Ureter (tissue), 1 donor: ENCODE measurements at regions not wholly inside any gene's neighbourhood (a gene's known extent, or its start where the extent isn't known, plus 50 kb on each side); places are given as distances from the start of the nearest gene placed in this dataset.

Source experiments
- DNase-seq: peaks from one replicate; pipeline ENCODE4 v3.0.0-alpha.2; 2020; ENCODE audit warnings: low spot score
- donor health status: DM: yes; HTN: yes; CAD: no.

DNA sequence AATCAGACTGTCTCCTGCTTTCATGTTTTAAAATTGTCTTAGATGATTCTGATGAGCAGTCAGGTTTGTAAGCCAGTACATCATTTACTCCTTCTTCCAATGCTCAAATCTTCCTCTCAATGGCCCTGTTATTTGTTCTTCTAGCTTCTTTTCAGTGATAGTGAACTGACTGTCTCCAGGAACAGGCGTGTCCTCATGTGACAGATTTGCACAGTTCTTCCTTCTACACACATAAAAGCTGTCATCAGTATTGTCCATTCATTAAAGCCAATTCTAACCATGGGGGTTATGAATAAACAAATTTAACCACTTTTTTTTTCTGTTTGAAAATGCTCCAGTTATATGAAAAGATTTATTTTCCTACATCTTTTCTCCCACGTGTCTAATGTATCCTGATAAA lies 308.7 kb upstream of the SORCS1 start:
- no peak for DNase-seq

- DNase-seq, result no peak
Measured at GRCh38 chr10:107471911-107472310, 307.4 kb upstream of the SORCS1 start.

DNA sequence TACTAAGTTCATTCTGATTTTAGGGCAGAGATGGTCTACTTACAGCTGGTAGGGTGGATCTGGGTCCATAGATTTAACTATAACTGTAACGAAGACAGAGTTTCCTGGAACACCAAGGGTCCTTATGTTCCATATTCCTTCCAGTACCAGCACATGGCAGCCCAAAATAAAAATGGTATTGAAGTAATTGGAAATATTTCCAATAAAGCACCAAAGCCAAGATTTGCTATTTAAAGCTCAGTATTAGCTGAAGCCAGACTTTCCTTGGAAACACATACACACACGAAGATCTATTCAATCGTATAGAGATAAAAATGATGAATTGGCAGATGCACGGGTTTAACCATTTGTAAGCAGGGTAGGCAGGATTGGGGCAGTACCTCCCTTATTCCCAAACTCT lies 289.1 kb upstream of the SORCS1 start:
- DNase-seq, result no peak

GRCh38 chr10:107451047-107451446 lies 286.5 kb upstream of the SORCS1 start:
- DNase-seq, result no peak

DNA sequence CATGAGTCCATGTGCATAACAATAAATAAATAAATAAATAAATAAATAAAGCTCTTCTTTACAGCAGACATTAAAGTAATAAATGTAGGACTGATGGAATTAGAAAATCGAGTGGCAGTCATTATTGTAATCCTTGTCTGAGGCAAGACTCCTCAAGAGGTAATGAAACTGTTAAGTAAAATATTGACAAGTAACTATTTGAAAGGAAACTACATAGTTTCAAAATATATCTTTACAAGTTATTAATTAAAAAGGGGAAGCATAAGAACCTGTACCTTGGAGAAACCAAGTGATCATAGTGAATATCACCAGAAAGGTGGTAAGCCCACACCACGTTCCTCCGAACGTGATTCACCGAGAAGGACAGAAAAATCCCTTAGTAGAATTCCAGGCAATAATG lies 285.6 kb upstream of the SORCS1 start:
- DNase-seq, result no peak

GRCh38 chr10:107444443-107444842 lies 279.9 kb upstream of the SORCS1 start:
- no peak for DNase-seq

DNA sequence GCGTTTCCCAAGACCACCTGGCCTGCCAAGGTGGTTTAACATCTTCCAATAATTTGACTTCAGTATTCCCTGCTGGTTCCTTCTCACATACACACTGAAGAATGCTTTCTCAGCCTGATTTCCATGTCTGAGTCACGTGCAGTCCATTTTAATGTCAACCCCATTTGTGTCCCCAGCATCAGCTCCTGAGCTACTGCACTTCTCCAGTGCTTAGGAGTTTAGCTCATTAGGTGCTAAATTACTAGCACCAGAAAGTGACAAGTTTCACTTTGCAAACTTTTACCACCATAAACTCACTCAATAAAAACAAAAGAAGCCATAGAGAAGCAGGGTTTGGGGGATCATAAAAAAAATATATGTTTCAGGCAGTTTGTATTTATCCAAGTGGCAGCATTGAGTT lies 279.3 kb upstream of the SORCS1 start:
- DNase-seq, result no peak

- no peak for DNase-seq
Measured at GRCh38 chr10:107443326-107443725, 278.8 kb upstream of the SORCS1 start.

GRCh38 chr10:107442035-107442505 lies 277.6 kb upstream of the SORCS1 start:
- DNase-seq, result no peak

DNA sequence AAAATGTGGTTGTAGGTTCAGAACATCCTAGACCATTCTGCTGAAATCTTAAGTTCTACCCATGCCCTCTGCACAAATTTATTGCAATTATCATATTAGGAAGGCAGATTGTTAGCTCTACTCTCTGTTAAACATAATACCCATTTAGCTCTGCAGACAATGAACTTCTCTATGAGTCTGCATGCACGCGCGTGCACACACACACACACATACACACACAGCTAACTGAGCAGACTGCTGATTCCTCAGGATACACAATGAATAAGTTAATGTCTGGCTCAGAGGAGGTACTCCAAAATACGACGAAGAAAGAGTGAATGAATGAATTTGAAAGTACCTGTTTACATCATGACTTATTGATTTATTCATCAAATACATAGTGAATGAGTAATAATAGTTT lies 276.2 kb upstream of the SORCS1 start:
- no peak for DNase-seq

DNA sequence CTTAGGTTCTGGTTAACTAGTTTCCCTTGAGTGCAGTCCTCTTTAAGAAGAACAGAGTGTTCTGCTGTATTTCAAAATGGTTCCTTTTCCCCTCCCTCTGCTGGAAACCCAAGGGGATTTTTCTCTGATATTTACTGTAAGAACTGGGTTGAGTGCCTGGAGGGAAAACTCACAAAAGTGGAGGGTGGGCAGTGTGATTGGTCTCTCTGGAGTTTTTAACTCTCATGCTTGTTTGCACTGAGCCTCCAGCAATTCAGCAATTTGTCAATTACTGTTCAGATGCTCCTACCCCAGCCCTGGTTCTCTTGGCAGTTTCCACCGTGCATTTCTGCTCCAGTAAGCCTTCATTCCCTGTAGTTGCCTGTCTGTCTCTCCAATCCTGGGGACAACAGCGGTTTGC lies 273.4 kb upstream of the SORCS1 start:
- no peak for DNase-seq

GRCh38 chr10:107436568-107436967 lies 272.1 kb upstream of the SORCS1 start:
- DNase-seq, result no peak

DNA sequence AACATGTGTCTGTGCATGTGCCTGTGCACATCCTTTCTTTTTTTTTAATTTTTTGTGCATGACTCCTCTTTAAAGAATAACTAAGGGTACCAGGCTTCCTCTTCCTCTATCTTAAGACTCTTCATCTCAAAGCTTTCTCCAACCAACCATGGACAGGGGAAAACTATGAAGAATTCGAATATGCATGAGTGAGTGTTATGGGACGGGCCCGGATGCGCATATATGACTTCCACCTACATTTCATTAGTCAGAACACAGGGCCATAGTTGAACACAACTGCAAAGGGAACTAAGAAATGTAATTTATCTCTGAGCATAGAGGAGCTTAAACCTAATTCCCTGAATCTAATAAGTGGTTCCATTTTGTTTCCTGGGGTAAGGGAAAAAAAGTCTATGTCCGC lies 270.3 kb upstream of the SORCS1 start:
- DNase-seq, result no peak

GRCh38 chr10:107434201-107434600 lies 269.7 kb upstream of the SORCS1 start:
- DNase-seq, result no peak

- no peak for DNase-seq
Measured at GRCh38 chr10:107433605-107434004, 269.1 kb upstream of the SORCS1 start.

- DNase-seq, result no peak
Measured at GRCh38 chr10:107430446-107430845, 265.9 kb upstream of the SORCS1 start.

GRCh38 chr10:107427016-107427415 lies 262.5 kb upstream of the SORCS1 start:
- DNase-seq, result no peak

DNA sequence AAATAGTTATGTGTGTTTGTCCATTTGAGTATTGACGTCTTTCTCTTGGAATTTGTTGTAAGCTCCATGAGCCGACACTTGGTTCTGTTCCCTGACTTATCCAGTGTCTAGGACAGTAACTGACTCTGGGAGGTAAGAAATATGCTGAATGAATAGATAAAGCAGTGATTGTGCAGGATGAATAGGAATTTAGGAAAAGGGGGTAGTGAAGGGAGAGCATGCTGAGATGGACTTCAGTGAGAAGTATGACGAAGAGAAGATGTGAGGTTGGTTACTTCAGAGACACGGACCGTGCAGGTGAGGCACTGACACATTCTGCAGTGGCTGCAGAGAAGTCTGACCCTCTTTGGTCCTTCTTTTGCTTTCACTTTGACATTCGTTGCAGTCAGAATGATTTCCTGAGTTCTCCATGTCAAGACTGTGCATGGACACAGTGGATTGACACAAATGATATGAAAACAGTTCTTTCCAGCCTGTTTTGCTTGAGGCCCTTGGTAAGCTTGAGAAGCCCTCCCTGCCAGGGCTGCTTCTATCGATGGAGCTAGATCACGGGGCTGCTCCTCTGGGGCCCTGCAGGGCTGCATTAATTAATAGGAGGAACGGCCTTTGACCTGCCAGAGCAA lies 261.5 kb upstream of the SORCS1 start:
- no peak for DNase-seq

DNA sequence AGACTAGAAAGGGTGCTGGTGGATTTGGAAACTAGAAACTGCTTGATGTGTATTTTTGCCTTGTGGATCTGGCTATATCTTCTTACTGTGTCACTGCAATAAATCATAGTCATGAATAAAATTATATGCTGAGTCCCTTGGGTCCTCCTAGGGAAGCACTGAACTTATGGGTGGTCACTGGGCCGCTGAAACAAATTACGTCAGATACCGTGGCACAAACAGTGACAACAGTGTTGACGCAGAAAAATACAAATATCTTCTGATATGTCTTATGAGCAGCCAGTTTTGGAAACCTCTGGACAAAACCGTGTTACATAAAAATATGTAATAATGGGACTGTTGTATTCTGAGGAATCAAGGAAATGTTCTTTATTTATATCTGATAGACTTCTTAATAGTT lies 260.1 kb upstream of the SORCS1 start:
- no peak for DNase-seq

- no peak for DNase-seq
Measured at GRCh38 chr10:107423903-107424302, 259.4 kb upstream of the SORCS1 start.

- DNase-seq, result no peak
Measured at GRCh38 chr10:107422681-107423080, 258.2 kb upstream of the SORCS1 start.

GRCh38 chr10:107420196-107420595 lies 255.7 kb upstream of the SORCS1 start:
- DNase-seq, result no peak

DNA sequence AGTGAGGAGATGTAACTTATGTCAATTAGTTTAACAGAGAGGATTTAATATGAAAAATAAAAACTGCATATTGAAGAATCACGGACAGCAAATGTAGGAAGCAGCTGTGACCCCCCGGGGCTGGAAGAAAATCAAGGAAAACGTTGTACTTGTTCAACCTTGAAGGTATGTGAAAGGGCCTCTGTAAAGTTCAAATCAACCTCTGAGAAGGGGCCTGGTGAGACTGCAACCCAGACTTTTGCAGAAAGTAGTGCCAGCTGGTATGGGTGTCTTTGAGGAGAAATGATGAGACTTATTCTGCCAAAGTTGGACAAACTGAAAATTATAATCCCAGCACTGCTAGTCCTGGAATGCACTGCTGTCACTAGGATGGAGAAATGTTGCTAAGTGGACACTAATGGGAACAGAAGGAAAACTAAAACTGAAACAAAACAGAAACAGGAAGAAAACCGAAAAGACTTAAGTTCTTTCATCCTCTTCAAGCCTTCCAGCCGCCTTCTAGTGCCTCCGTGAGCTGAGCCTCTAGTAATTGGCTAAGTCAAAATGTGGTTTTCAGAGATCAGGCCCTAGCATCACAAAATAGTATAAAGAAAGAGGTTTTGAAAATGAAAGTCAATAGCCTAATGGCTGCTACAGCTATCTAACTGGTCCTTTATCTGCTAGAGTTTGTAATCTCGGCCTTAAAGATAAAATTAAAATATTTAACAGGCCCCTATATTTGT lies 253.7 kb upstream of the SORCS1 start:
- DNase-seq, result no peak

DNA sequence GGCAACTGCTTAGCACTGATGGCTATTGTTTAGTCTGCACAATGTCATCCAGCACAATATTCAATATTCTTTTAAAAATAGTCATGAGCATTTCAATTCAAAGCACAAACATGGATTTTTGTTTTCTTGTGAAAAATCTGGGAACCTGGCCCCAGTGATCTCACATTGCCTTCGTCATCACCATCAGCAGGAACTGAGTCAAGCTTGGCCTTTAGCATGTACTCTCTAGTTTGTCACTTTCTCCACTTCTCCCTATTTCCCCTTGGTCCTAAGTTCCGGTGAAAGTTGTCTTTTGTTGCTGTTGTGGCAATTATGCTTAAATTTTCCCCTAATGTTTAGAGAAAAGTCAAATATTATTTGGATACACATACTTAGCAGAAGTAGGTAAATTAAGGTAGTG lies 252.9 kb upstream of the SORCS1 start:
- no peak for DNase-seq
